ENCODE measurements at regions not wholly inside any gene's neighbourhood (a gene's known extent, or its start where the extent isn't known, plus 50 kb on each side); places are given as distances from the start of the nearest gene placed in this dataset.

DNA sequence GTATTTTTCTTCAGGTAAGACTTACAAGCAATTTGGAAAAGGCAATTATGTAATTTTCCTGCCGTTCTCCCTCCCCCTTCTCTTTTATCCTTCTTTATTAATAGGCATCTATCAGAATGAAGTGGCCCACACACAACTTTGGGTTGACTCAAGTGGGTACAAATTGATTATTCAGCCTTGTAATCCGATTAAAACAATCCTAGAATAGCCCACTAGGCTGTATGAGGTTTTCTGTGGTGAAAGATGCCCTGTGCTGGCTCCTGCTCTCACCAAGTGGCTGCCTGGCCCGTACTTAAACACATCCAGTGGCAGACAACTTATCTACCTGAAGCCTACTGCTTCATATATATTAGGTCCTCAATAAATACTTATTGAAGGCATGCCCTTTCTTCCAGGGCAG lies 177.3 kb upstream of the C9orf72 start:
- H3K36me3 ChIP-seq, result no peaks in the 10 kb centered on the region
- no peak overlapping the region for H3K27ac ChIP-seq
- ATAC-seq (no peak), DNase-seq (no peak)
- intact Hi-C loops (cut with DNase I), result no loop called here
- no peak overlapping the region for H3K4me3 ChIP-seq
- TF ChIP-seq, protein P1, sequence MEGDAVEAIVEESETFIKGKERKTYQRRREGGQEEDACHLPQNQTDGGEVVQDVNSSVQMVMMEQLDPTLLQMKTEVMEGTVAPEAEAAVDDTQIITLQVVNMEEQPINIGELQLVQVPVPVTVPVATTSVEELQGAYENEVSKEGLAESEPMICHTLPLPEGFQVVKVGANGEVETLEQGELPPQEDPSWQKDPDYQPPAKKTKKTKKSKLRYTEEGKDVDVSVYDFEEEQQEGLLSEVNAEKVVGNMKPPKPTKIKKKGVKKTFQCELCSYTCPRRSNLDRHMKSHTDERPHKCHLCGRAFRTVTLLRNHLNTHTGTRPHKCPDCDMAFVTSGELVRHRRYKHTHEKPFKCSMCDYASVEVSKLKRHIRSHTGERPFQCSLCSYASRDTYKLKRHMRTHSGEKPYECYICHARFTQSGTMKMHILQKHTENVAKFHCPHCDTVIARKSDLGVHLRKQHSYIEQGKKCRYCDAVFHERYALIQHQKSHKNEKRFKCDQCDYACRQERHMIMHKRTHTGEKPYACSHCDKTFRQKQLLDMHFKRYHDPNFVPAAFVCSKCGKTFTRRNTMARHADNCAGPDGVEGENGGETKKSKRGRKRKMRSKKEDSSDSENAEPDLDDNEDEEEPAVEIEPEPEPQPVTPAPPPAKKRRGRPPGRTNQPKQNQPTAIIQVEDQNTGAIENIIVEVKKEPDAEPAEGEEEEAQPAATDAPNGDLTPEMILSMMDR (IDR thresholded peaks at IDR 0.05), result no peak
- H3K9me3 ChIP-seq, result no peaks in the 10 kb centered on the region
- H3K27me3 ChIP-seq, result no peaks in the 10 kb centered on the region
- H3K4me1 ChIP-seq, result no peaks in the 10 kb centered on the region

DNA sequence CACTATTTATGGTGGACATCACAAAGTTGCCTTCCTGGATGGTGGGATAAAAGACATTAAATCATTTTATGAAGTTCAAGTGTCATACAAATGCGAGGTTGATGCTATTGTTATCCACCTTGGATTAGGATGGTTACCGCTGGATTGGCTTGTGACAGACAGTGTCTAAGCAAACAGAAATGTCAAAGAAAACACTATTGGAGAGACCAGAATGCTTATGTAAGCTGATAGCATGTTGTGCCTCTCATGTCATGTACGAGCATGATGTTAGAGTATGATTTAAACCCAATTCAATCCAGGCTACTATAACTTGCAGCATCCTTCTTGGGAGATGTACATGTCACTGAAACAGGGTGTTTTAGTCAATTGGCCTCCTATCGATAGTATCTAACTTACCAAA lies 178.8 kb upstream of the C9orf72 start:
- Histone ChIP-seq H3K27me3 (no peaks in the 10 kb centered on the region), H3K9me3 (no peaks in the 10 kb centered on the region), H3K4me1 (no peaks in the 10 kb centered on the region), H3K4me3 (no peak overlapping the region), H3K36me3 (no peaks in the 10 kb centered on the region), H3K27ac (no peak overlapping the region)
- no peak for DNase-seq
- intact Hi-C loops (cut with DNase I), result no loop called here
- TF ChIP-seq, protein P1 (IDR thresholded peaks at IDR 0.05), result no peak
- ATAC-seq, result no peak

DNA sequence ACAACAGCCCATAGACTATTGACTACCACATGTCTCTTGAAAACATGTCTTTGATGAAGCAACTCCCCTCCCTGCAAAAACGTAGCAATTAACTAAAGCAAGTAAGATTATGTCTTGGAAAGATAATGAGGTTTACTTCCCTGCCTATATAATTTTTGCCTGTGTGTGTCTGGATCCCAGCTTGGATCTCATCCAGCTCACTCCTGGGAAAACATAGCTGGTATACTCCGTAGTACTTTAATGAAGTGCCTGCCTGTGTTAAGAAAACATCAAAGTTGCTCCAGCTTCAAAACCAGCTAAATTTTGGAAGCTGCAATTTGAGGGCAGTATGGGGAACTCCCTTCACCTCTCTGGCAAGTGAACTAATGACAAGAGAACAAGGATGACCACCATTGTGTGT lies 182.6 kb upstream of the C9orf72 start:
- ATAC-seq, result no peak
- TF ChIP-seq, protein P1 (IDR thresholded peaks at IDR 0.05), result no peak
- H3K27me3 ChIP-seq, result no peaks in the 10 kb centered on the region
- H3K27ac ChIP-seq, result no peak overlapping the region
- no peak overlapping the region for H3K4me3 ChIP-seq
- DNase-seq, result no peak
- H3K4me1 ChIP-seq, result no peaks in the 10 kb centered on the region
- H3K9me3 ChIP-seq, result no peaks in the 10 kb centered on the region
- H3K36me3 ChIP-seq, result no peaks in the 10 kb centered on the region
- intact Hi-C loops (cut with DNase I), result no loop called here

DNA sequence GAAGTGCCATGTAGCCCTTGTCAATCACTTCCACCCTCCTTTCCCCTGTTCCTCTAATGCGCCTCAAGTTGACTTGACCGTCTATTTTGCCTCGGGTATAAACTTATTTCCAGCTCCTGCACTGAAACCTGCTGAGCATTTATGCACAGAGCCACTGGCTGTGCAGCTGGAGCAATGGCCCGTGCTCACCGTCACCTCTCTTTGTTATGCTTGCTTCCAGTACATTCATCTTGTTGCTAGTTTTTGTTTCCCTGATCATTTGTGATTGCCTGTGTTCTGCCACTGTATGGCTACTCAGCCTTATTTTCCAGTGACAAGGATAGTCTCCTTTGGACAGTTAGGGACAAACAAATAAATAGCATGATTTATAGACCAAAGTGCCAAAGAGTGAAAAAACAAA lies 183.1 kb upstream of the C9orf72 start:
- Histone ChIP-seq H3K4me3 (no peak overlapping the region), H3K27ac (no peak overlapping the region), H3K4me1 (no peaks in the 10 kb centered on the region), H3K36me3 (no peaks in the 10 kb centered on the region), H3K9me3 (no peaks in the 10 kb centered on the region), H3K27me3 (no peaks in the 10 kb centered on the region)
- TF ChIP-seq, protein P1 (IDR thresholded peaks at IDR 0.05), result no peak
- no peak for DNase-seq
- no peak for ATAC-seq
- intact Hi-C loops (cut with DNase I), result no loop called here

DNA sequence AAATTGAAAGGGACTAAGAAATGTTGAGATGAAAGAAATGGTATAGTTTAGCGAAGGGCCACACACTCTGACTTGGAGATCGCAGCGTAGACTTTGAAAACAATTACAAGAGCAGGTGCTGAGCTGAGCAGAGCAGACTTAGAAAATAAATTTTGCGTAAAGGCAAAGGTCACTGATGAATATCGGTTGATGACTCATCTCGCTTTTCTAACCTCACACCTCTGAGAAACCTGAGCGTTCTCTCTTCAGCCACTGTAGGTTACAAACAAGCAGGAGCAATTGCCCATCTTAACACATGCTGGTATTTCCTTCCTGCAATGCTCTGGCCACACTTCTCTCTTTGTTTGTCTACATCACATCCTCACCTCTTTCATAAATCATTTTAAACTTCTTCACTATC lies 190.6 kb upstream of the C9orf72 start:
- intact Hi-C loops (cut with DNase I), result no loop called here
- Histone ChIP-seq H3K4me3 (no peak overlapping the region), H3K36me3 (no peaks in the 10 kb centered on the region), H3K4me1 (no peaks in the 10 kb centered on the region), H3K27ac (no peak overlapping the region), H3K9me3 (no peaks in the 10 kb centered on the region), H3K27me3 (no peaks in the 10 kb centered on the region)
- ATAC-seq (no peak), DNase-seq (no peak)
- TF ChIP-seq, protein P1 (IDR thresholded peaks at IDR 0.05), result no peak
